Astrocyte of the cerebellum (primary cell): ENCODE measurements at regions not wholly inside any gene's neighbourhood (a gene's known extent, or its start where the extent isn't known, plus 50 kb on each side); places are given as distances from the start of the nearest gene placed in this dataset.
"Not testable (repeated sequence)": the region's sequence is repeated elsewhere in the genome, so short reads cannot be mapped to it uniquely, and the experiment has no call there.

Experiments
- DNase-seq: peaks from one replicate; pipeline ENCODE4 v3.0.0-alpha.2; 2011; ENCODE audit warnings: low read depth
- H3K4me3 ChIP-seq: 2 replicates; pipeline ENCODE4 v1.5.1; 2011; ENCODE audit warnings: mild to moderate bottlenecking, low read depth, low read length, moderate library complexity
- in situ Hi-C: cut with HindIII; loops from 2 replicates; pipeline ENCODE4 v1.10.0; 2017; ENCODE audit warnings: low sequenced_read_pairs
- TF ChIP-seq, protein P1 (sequence below): IDR thresholded peaks from 2 replicates; pipeline ENCODE4 v1.5.1; 2012; ENCODE audit warnings: low read length, low read depth, moderate library complexity, mild to moderate bottlenecking; ENCODE audit errors: missing control alignments

DNA sequence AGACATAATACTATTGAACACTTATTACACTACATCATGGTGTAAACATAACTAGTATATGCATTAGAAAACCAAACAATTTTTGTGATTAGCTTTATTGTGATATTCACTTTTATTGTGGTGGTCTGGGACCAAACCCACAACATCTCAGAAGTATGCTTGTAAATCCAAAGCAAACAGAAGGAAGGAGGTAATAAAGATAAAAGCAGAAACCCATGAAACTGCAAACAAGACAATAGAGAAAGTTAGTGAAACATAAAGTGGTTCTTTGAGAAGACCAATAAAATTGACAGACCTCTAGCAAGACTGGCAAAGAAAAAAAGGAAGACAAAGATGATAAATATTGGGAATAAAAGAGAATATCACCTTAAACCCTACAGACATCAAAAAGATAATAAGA is 268.3 kb downstream of the RPAP3 start:
- DNase-seq = no peak
- in situ Hi-C loops = no loop called here
- TF ChIP-seq, protein P1, sequence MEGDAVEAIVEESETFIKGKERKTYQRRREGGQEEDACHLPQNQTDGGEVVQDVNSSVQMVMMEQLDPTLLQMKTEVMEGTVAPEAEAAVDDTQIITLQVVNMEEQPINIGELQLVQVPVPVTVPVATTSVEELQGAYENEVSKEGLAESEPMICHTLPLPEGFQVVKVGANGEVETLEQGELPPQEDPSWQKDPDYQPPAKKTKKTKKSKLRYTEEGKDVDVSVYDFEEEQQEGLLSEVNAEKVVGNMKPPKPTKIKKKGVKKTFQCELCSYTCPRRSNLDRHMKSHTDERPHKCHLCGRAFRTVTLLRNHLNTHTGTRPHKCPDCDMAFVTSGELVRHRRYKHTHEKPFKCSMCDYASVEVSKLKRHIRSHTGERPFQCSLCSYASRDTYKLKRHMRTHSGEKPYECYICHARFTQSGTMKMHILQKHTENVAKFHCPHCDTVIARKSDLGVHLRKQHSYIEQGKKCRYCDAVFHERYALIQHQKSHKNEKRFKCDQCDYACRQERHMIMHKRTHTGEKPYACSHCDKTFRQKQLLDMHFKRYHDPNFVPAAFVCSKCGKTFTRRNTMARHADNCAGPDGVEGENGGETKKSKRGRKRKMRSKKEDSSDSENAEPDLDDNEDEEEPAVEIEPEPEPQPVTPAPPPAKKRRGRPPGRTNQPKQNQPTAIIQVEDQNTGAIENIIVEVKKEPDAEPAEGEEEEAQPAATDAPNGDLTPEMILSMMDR = no peak
- no peak overlapping the region for H3K4me3 ChIP-seq

DNA sequence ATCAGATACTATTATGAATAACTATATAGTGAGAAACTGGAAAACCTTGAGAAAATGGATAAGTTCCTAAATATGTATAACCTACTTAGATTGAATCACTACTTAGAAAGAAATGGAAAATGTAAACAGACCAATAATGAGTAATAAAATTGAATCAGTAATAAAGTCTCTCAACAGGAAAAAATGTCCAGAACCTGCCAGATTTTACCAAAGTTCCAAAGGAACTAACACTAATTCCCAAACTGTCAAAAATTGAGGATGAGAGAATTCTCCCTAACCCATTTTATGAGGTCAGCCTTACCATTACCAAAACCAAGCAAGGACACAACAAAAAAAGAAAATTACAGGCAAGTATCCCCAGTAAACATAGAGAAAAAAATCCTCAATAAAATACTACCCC is 272.0 kb downstream of the RPAP3 start:
- DNase-seq = no peak

GRCh38 chr12:47426678-47427309 is 279.0 kb downstream of the RPAP3 start:
- DNase-seq, in situ Hi-C loops, H3K4me3 ChIP-seq: not testable (repeated sequence)

More for the DNA sequence above, 272.0 kb downstream of the RPAP3 start:
- in situ Hi-C loops = no loop called here
- TF ChIP-seq, protein P1 = no peak
- no peak overlapping the region for H3K4me3 ChIP-seq

DNA sequence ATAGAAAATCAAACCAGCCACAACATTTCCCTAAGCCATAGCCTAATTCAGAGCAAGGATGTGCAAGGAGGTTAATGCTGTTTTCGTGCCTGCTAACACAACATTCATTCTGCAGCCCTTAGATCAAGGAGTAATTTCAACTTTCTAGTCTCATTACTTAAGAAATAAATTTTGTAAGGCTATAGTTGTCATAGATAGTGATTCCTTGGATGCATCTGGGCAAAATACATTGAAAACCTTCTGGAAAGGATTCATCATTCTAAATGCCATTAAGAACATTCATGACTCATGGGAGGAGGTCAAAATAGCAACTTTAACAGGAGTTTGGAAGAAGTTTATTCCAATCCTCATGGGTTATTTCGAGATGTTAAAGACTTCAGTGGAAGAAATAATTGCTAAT is 283.2 kb downstream of the RPAP3 start:
- DNase-seq = no peak
- in situ Hi-C loops = no loop called here
- TF ChIP-seq, protein P1 = no peak
- H3K4me3 ChIP-seq = no peak overlapping the region

DNA sequence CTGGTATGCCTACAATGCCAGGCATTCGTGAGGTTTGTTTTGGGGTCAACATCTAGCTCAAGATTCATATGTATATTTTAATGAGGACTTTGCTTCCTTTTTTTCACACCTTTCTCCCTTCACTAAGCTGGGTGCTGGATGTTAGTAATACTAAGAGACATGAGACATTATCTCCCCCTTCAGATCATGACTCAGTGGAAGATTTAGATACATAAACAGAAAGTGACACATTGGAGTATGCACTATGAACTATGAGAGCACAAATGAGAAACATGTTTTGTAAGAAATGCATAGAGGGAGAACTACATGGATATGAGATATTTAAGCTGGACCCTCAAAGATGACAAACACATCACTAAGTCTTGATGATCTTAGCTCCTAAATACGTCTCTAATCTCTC is 286.3 kb downstream of the RPAP3 start:
- in situ Hi-C loops = no loop called here
- DNase-seq = no peak
- H3K4me3 ChIP-seq = no peak overlapping the region
- TF ChIP-seq, protein P1 = no peak

DNA sequence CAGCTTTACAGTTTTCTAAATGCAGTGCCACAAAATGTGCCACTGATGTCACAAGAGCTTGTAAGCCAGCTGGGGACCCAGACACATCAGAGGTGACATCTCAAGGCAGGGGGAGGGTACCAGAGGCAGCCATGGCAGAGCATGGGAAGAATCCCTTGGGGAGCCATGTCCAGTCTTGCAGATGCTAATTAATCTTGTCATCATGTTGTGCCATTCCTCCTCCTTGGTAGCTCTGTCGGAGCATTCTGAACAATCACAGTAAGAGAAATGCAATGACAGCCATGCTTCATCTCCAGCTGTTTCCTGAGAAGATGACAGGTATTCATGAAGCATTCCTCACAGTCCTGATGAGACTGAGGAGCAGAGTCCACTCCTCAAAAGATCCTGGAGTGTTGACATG is 287.9 kb downstream of the RPAP3 start:
- DNase-seq = no peak
- TF ChIP-seq, protein P1 = no peak
- no peak overlapping the region for H3K4me3 ChIP-seq
- in situ Hi-C loops = no loop called here

- TF ChIP-seq, protein P1 = no peak
- no peak for DNase-seq
- in situ Hi-C loops = no loop called here
- no peak overlapping the region for H3K4me3 ChIP-seq
Observed at GRCh38 chr12:47417121-47417520, 288.7 kb downstream of the RPAP3 start.
